Suppressor macrophage treated with lipopolysaccharide for 1 hour (primary cell): ENCODE measurements at regions not wholly inside any gene's neighbourhood (a gene's known extent, or its start where the extent isn't known, plus 50 kb on each side); places are given as distances from the start of the nearest gene placed in this dataset.

Source experiments
- DNase-seq, 3 donors: peaks; one replicate each; pipeline ENCODE4 v3.0.0-alpha.2; 2020 to 2022

DNA sequence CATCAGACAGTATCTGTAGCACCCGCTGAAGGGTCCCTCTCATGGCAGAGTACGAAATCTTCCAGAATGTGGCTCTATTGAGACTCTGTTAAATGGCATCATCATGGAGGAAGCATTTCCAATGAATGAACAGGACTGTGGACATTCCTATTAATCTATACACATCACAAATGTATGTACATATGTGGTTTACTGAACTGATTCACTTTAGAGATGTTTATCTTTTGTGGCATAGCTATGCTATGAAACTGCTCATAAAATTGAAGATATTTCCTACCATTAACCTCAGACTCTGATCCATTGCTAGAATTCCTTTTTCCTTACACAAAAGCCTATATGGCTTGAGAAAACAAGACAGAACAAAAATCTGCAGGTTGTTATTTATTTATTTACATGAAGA is 259.6 kb upstream of the RRP15 start:
- DNase-seq, result no peak

DNA sequence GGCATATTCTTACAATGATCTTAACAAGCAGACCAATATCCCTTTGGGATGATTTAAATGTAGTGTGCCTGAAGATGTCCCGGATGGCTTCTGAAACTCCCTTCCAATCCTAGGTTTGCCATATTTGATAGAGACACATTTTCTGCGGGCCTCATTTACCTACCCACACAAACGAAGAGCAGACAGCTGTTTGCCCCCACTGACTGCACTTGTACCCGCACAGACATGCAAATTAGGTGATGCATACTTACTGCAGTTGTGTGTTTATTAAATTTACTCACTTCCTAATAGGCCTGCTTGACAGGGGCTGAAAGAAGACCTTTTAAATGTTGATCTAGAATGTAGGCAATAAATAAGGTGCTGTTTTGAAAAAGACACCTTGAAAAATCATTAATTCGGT is 257.9 kb upstream of the RRP15 start:
- no peak for DNase-seq

DNA sequence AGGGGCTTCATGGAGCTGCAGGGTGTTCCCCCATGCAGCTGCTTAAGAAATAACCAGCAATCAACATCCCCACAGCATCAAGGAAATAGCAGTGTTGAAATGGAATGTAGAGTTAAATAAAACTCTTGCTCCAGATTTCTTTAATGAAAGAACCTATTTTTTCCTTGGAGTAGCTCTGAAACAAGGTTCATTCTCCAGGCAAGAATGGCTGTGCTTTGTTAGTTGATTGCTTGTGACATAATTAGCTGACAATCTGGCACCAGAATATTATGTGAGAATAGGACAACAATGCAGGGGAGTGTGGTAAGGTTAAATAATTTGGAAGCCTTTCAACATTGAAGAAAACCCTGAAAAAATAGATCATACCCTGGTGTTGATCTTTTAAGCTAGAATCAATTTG is 254.2 kb upstream of the RRP15 start:
- DNase-seq, result no peak

DNA sequence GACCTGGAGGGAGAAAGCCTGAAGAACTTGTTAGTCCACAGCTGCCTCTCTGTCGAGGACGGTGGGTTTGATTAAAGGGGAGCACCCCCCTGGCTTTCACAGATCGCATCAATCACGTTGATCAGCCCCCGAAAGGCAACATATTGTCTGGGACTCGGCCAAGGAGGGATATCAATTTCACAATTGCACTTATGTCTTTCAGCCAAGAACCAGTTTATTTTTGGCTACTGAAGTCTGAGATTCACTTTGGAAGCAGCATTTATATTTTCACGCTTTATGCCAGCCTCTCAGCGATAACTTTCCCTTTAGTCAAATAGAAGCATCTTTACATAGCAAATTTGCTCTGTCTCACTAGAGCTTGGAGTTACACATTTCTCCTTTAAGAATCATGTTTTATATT is 253.2 kb upstream of the RRP15 start:
- DNase-seq, result no peak

DNA sequence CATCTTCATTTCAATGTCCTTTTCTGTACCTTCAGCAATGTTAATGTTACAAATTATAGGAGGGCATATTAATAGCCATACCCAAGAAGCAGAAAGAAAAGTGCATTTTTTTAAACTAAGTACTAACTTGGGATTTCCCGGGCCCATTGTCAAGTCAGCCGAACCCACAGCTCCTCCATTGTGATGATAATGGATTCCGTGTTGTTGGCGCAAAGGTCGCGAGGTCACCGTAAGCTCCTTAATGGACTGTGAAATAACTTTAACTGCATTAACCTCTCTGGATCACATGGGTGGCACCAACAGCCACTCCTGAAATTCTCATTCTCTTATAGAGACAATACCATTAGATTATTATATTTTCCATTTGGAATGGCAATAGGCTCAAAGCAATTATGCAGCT is 250.6 kb upstream of the RRP15 start:
- no peak for DNase-seq

DNA sequence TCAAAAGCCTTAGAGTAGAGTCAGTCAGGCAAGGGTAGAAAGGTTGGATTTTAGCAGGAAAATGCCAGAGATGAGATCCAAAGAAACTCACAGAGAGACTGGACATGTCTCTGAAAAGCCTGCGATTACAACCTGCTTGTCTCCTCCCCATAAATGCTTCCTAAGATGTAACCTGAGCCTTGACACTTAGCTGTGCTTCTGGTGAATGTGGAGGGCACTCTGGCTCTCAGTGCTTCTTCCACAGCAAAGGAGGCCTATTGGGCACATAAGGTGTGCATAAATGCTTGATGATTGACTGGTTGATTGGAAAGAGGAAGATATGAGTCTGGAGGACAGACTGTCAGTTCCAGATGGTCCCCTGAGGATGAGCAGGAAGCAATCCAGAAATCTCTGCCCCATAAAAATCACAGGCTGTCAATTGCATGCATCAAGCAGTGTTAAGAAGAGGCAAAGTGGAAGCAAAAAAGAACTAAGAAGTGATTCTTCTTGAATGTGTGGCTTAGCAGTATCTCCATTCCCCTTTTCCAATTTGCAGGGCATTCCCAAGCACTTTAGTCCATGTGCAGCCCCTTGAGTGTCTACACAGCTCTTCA is 236.2 kb upstream of the RRP15 start:
- DNase-seq, result no peak

DNA sequence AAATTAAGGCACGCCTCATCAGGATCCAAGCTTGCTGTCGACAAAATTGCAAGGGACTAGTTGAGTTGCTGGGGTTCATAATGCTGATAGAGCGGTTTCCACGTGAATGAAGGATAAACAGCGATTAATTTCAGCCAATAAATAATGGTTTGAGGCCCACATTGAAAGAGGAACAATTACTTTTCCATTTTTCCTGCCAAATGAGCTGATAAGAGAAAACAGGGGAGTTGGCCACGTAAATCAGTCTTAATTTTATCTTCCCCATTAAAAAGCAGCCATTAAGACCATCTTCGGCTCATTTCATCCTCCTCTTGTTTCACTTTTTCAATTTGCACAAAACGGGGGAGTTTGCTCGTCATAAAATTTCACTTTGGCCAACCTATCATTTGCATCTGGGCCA is 235.5 kb upstream of the RRP15 start:
- DNase-seq, result no peak

DNA sequence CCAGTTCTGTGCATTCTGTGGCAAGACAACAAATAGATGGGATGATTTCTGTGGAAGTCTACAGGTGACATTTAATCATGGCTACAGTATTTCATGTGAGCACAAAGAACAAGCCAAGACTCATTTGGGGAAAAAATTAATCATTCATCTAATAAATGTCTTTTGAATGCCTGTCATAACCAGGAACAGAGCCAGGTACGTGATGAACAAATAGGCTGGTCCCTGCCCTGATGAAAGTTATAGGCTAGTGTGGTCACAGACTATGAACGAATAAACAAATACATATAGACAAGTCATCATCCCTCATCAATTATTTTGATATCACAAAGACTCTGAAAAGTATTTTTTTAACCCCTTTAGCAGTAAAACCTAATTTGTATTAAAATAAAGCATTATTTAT is 226.4 kb upstream of the RRP15 start:
- no peak for DNase-seq

DNA sequence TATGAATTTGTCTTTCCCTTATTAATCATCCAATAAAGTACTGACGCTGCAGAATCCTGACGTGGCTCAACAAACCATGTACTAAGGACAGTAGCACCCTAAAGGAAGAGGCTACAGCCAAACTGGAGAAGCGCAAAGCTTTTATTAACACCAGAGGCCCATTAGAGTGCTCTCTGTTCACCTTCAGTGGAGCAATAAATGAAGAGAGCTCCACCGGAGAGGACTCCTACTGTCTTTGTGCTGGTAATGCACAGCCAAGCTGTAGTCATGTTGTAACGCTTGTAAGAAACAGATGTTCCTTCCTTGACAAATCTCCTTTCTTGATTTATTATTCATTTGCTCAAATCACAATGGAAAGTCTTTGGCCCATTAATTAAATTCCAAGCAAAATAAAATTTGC is 220.7 kb upstream of the RRP15 start:
- DNase-seq, result no peak

DNA sequence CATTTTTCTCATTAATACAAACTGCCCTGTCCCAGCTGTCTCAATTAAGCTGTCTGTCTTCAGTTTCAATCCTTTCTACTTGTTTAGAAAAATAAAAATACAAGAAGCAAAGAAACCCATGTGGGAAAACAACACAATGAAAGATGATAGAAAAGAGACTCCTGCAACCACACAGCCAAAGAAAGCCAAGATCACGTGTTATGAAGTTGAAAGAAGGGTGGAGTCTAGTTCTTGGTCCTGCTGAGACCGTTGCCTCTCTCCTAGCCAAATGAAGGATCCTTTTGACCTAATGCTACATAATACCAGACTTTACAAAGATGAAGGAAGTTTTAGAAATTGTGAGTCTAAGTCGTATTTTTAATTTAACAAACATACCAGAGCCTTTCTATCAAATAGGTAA is 218.8 kb upstream of the RRP15 start:
- DNase-seq, result no peak

DNA sequence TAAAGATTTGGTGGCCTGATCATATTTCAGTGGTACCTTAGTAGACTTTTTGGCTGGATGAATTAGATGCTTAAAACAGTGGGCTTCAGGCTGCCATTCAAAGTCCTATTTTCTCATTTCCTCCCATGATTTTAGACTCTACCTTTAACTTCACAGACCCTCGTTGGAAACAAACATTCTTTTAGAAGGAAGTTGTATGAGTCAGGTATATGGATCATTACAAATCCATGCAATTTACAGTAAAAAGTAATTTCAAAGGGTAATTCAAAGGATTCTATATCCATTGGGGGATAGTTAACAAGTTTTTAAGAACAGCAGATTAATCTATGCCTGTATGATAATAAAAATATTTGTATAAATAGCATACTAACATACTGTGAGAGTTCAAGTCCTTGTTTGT is 216.9 kb upstream of the RRP15 start:
- no peak for DNase-seq

DNA sequence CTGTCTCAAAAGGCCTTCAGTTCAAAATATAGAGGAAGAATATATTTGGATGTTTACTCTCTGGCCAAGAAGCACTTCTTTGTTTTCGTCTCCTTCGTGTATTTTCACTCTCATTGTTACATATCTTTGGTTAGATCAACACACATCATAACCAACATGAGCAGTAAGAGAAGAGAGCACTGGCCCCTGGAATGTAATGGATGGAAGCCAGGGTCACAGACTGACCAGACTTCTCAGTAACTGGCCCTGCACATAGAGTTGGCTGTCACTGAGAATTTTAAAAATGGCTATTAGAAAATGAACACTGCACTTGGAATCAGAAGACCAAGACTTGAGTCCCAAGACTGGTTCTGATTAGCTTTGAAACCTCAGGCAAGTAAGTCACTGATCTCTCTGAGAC is 215.9 kb upstream of the RRP15 start:
- DNase-seq, result no peak

DNA sequence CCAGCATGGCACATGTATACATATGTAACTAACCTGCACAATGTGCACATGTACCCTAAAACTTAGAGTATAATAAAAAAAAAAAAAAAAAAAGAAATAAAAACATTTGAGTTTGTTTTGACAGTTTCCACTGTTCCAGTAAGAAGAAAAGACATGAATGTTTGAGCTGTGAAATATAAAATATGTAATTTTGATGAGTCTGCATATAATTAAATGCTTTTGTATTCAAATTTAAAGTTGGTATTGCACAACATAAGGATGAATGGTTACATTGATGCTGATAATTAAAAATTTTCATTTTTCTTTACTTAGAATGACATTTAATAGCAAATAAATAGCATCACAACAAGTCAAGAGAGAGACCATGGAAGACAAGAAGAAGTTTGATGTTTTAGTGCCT is 212.0 kb upstream of the RRP15 start:
- DNase-seq, result no peak

DNA sequence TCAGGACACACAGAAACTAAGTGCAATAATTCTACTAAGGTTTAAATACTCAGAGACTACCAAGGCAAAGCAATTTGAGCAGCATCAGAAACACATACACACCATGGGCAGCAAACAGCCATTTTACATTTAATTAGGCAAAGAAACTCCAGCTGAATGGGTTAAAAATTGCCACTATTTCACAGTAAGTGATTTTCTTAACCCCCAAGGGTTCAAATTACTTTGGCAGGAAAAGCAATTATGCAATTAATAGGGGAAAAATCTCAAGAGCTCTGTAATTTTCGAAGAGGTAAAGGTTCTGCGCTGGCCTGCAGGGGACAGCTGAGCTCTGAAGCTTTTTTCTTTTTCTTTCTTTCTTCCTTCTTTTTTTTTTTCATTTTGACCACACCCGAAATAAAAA is 206.2 kb upstream of the RRP15 start:
- DNase-seq, result no peak

DNA sequence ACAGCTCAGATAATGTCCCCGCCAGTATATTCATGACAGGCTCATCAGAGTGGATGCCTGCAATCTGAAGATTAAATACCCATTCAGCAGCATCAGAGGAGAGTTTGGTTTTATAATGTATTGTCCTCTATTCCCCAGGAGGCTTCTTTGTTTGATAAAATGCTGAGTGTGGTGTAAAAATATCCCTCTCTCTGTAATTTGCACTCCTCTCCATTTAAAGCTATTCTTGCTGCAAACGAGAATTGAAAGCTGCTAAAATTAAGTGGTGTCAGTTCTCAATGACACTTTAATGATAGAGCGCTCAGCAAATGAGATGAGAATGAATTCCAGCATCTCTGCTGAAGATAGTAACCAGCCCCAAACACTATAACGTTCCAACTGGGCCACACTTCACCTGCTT is 205.7 kb upstream of the RRP15 start:
- no peak for DNase-seq

DNA sequence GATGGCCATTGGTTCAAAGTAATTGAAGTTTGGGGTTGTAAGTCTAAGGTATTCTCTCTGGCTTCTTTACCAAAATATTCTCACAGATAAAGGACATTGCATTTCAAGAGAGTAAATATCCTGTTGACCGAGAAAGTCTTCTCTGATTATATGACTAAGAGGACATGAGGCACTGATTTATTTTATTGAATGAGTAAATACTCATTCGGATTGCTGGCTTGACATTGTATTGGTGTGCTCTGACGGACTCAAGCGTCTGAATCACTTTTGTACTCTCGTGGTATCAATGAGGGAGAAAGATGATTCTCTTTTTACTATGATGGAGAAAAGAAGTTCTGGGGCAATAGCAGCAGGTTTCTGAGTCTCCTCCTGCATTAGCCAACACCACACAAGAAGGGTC is 205.3 kb upstream of the RRP15 start:
- no peak for DNase-seq

DNA sequence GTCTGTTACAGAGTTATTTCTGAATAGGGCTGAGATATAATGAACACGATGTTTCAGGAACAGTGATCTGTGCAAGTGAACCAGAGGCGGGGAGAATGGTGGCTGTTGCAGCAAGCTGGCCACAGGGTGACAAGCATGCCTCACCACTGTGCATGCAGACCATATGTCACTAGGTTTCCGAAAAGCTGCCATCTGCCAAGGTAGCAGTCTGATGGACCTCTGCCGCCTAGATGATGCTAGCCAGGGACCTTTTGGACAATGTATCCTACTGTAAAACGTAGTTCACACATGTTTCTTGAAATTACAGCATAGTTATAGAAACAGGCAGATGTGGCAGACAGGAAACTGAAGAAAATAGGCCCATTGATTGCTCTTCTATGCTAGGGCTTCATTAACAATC is 204.2 kb upstream of the RRP15 start:
- DNase-seq, result no peak

DNA sequence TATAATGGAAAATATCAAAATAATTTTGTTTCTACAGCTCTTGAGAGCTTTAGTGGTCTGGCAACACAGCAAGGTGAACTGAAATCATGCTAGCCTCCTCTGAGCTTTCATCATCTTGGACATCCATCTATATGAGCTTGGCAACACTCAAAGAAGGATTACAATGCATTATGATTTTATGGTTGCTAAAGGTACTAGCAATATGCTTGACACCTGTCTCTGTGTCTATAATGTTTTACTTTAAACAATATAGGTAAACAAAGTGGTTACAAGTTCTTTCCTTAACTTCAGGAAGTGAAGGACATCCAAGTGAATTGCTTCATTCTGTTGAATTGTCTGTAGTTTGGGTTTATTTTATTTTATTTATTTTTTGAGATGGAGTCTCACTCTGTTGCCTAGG is 203.7 kb upstream of the RRP15 start:
- no peak for DNase-seq

DNA sequence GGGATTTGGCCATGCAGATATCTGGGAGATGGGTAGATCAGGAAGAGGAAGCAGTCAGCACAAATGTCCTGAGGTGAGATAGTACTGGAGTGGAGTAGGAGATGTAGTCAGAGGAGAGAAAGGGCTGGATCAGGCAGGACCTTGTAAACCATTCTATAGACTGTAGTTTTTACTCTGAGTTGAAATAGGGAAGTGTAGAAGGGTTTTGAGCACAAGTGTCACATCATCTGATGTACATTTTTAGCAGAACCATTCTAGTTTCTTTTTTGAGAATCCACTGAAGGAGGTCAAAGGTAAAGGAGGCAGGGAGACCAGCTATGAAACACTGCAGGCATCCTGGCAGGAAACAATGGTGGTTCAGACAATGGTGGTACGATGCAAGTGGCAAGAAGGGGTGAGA is 194.6 kb upstream of the RRP15 start:
- no peak for DNase-seq

DNA sequence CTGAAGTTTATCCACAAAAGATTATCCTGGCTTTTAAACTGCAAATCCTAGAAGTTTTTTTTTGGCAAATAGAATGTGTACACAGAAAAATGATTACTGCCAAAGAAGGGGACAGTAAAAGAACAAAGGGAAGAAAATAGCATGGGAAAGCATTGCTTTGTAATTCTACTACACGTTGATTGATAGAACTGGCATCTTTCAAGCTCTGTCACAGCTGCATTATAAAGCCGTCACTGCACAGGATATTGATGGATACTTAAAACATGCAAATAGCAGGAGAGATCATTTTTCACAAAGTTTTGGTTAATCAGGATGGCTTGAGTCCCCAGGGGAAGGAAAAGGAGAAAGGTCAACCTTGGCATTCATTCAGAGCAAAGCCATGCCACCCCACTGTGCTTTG is 183.7 kb upstream of the RRP15 start:
- no peak for DNase-seq

DNA sequence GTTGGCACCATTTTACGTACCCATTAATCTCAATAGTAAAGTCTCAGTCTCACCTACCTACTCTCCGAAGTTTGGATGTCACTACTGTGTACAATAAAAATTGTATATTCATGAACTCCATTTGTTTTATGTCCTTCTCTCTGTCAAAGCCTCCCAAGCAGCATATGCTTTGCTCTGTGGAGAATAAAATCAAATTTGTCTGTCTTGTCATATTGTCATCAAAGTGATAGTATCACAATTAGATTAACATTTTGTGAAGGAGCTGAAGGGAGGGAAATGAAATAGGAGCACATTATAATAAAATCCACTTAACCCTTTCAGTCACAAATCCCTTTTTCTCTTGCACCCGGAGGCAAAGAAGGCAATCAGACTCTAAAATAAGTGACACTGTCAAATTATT is 177.1 kb upstream of the RRP15 start:
- DNase-seq, result no peak

DNA sequence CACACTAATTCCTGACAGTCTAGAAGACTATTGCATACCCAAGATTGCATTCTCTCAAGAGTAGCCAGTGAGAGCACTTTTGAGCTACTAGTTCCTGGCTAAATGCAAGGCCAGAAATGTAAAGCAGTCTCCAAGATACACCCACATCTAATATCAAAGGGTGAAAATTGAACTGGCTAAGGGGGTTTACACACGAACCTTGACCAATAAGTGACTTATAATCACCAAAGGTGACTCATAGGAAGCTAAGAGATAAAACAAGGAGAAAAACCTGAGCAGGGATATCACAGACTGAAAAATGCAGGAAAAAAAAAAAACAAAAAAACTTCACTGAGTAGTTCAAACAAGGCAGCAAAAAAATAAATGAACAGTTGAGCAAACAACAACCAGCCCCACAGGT is 172.2 kb upstream of the RRP15 start:
- no peak for DNase-seq

DNA sequence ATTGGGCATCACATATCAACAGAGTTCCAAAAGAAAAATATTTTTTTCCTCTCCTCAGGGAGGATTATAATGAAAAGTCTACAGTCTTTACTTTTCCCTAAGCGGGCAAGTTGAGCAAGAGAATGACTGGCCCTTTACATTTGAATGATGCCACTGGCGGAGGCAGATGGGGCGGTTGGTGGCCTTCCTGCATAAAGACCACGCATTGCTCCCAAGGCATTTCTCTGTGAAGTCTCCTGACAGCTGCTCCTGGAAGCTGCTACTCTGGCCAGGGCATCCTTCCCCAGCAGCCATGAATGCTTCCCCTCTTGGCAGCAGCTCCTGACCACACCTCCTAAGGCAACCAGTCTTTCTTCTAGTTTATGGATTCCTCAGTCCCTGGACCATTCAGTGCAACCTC is 161.1 kb upstream of the RRP15 start:
- no peak for DNase-seq

DNA sequence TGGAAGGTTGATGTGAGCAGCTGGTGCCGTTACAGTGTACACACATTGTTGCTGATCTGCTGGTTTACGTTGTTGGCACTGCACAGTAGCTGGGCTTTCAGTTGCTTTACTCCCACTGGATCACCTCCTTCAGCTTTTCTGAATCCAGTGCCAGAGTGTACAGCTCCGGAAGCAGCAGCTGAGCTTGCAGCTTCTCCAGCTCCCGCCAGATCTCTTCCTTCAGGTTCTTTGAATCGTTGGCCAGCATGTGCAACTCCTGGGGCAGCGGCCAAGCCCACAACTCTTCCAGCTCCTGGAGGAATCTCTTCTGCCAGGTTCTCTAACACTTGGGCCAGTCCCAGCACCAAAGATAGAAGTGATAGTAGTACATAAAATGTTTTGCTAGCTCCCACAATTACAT is 149.7 kb upstream of the RRP15 start:
- no peak for DNase-seq

DNA sequence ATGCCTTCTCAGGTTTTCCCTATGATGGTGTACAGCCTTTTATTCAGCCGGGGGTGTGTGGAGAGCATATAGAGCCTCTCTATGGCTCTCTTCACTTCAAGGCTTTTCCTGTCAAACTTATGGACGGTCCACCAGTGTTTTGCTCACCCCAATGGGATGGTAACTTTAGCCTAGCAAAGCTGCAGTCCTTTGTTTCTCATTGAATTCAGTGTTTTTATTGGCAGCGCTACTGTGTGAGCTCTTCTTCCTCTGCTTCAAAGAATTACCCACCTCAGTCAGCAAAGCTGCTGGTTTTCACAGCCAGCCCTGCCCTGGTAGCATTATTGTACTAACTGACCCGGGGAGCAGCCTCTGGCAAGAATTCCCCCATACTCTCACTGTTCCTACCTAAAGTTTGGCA is 145.3 kb upstream of the RRP15 start:
- DNase-seq, result no peak

DNA sequence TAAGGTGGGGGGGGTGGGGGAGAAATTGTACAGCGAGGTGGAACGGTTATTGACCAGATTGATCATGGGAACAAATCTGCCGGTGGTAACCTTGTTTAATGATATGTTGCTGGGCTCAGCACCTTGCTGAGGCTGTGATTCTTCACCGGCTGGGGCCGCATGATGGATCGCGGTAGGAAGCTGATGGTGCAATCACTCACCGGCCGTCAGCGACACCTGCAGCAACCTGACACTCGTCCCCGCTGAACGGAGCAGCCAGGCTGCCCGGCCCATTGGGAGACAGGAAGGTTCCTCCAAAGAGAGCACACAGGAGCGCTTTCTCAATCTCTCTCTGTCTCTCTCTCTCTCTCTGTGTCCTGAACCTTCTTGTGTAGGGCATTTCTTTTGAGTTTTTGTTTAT is 128.5 kb upstream of the RRP15 start:
- no peak for DNase-seq
